ENCODE measurements at regions not wholly inside any gene's neighbourhood (a gene's known extent, or its start where the extent isn't known, plus 50 kb on each side); places are given as distances from the start of the nearest gene placed in this dataset.

GRCh38 chr10:108521827-108522492 is 1357.5 kb upstream of the SORCS1 start:
- H3K14ac ChIP-seq (ENCODE audit: insufficient read depth, low read length): no peak overlapping the region
- no peak overlapping the region for H2AK5ac ChIP-seq (ENCODE audit: insufficient read length, low read length)
- Mint-ChIP-seq H3K9me3 (peaks cover 5 to 8% of the 10 kb centered on the region in 2 experiments; a peak in 4 of 5 replicates), H3K36me3 (ENCODE audit: insufficient read depth in 1 of 3, low read depth in 3 of 3) (peaks cover 0 to 5% (median 0%) of the 10 kb centered on the region in 3 experiments; a peak in 3 of 7 replicates), H3K4me3 (no peak overlapping the region), H3K27ac (no peak overlapping the region; a peak in 1 of 7 replicates), H3K27me3 (ENCODE audit: low read depth) (no peaks in the 10 kb centered on the region), H3K4me1 (peaks cover 15 to 19% of the 10 kb centered on the region in 2 experiments)
- H2BK5ac ChIP-seq (ENCODE audit: insufficient read length, low read length): no peak overlapping the region
- H4K91ac ChIP-seq (ENCODE audit: insufficient read length, low read depth, low read length): no peak overlapping the region
- no peak overlapping the region for H4K8ac ChIP-seq (replicated peaks; ENCODE audit: insufficient read length, low read depth, low read length)
- H3K4me1 ChIP-seq (ENCODE audit: insufficient read depth, low read length): no peaks in the 10 kb centered on the region
- no peak overlapping the region for H2BK15ac ChIP-seq (ENCODE audit: low read depth, low read length)
- H3K56ac ChIP-seq (ENCODE audit: insufficient read length, low read depth, low read length): no peak overlapping the region
- no peaks in the 10 kb centered on the region for H3K9me3 ChIP-seq (ENCODE audit: control insufficient read depth, low read depth, low read length)
- H3K23me2 ChIP-seq (ENCODE audit: insufficient read length, low read depth, low read length, poor library complexity, severe bottlenecking): no peaks in the 10 kb centered on the region
- H3K27me3 ChIP-seq (ENCODE audit: insufficient read depth, low read length): no peaks in the 10 kb centered on the region; the same call in 1 of the 2 replicates
- H3K79me2 ChIP-seq (ENCODE audit: insufficient read depth, low read length): no peaks in the 10 kb centered on the region
- H2BK120ac ChIP-seq (ENCODE audit: low read depth, low read length, poor library complexity, severe bottlenecking): no peak overlapping the region
- H3K79me1 ChIP-seq (ENCODE audit: insufficient read depth, low read depth, low read length, poor library complexity, severe bottlenecking): no peaks in the 10 kb centered on the region
- no peak overlapping the region for H2BK12ac ChIP-seq (ENCODE audit: insufficient read length, low read depth, low read length)
- no peak overlapping the region for H3K4ac ChIP-seq (ENCODE audit: low read depth, low read length)
- H4K5ac ChIP-seq (ENCODE audit: insufficient read length, low read depth, low read length): no peak overlapping the region
- no peak overlapping the region for H3K27ac ChIP-seq (ENCODE audit: insufficient read length, low read depth, low read length)
- TF ChIP-seq CTCF (conservative IDR thresholded peaks at IDR 0.05): no peak
- no peak overlapping the region for H3K18ac ChIP-seq (ENCODE audit: insufficient read length, low read depth, low read length)
- no peak overlapping the region for H3K4me2 ChIP-seq (ENCODE audit: insufficient read depth, insufficient read length, low read length)
- no peak overlapping the region for H2AFZ ChIP-seq (ENCODE audit: low read length)
- no peaks in the 10 kb centered on the region for H4K20me1 ChIP-seq (ENCODE audit: control insufficient read depth, insufficient read depth, insufficient read length)
- no peak overlapping the region for H3K23ac ChIP-seq (ENCODE audit: insufficient read length, low read depth, low read length)
- no peak overlapping the region for H2BK20ac ChIP-seq (ENCODE audit: low read depth, low read length, poor library complexity, severe bottlenecking)
- no CpG with 5 or more reads among the region's 8 CpGs for WGBS (ENCODE audit: extremely low coverage, insufficient read length, low lambda C conversion rate)
- H3K9ac ChIP-seq (ENCODE audit: extremely low read depth, insufficient read length, low read length): no peak overlapping the region
- no peak overlapping the region for H3T11ph ChIP-seq (ENCODE audit: low read length)
- DNase-seq: no peak

Measured in H9 (cell line).